ENCODE measurements at regions not wholly inside any gene's neighbourhood (a gene's known extent, or its start where the extent isn't known, plus 50 kb on each side); places are given as distances from the start of the nearest gene placed in this dataset.

DNA sequence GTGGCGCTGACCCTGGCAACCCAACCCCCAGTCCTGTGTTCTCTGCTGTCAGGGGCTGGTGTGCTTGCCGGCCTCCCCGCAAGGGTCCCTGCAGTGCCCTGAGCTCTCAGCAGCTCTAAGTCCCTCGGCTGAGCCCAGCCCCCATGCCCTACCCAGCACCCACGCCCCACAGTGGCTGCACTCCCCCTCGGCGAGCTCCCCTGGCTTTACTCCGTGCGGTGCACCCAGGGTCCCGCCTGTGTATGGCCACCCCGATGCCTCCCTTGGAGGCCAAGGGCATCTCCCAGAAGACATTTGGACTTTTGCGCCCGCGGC, 72.5 kb upstream of the SHISAL1 start:
- no peak for TF ChIP-seq POLR2A (IDR thresholded peaks at IDR 0.05; ENCODE audit: borderline replicate concordance, extremely low read depth, insufficient read depth, insufficient read length)
- TF ChIP-seq, protein P1, sequence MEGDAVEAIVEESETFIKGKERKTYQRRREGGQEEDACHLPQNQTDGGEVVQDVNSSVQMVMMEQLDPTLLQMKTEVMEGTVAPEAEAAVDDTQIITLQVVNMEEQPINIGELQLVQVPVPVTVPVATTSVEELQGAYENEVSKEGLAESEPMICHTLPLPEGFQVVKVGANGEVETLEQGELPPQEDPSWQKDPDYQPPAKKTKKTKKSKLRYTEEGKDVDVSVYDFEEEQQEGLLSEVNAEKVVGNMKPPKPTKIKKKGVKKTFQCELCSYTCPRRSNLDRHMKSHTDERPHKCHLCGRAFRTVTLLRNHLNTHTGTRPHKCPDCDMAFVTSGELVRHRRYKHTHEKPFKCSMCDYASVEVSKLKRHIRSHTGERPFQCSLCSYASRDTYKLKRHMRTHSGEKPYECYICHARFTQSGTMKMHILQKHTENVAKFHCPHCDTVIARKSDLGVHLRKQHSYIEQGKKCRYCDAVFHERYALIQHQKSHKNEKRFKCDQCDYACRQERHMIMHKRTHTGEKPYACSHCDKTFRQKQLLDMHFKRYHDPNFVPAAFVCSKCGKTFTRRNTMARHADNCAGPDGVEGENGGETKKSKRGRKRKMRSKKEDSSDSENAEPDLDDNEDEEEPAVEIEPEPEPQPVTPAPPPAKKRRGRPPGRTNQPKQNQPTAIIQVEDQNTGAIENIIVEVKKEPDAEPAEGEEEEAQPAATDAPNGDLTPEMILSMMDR (IDR thresholded peaks at IDR 0.05 in 2 of 3, conservative IDR thresholded peaks at IDR 0.05 in 1 of 3; ENCODE audit: borderline replicate concordance in 1 of 3, insufficient read depth in 1 of 3, low read depth in 2 of 3, low read length in 2 of 3) = no peak
- no peak for TF ChIP-seq POLR2AphosphoS5 (IDR thresholded peaks at IDR 0.05; ENCODE audit: low read depth, low read length)
- TF ChIP-seq TCF7L2 (IDR thresholded peaks at IDR 0.05; ENCODE audit: borderline replicate concordance, extremely low read depth, insufficient read depth, insufficient read length) = no peak
- TF ChIP-seq CEBPB (IDR thresholded peaks at IDR 0.05; ENCODE audit: low read depth) = no peak
- no peak for TF ChIP-seq EZH2 (IDR thresholded peaks at IDR 0.05)
- no peak for TF ChIP-seq SIN3A (IDR thresholded peaks at IDR 0.05; ENCODE audit: low read depth)

All from HCT116 (cell line).